ENCODE measurements at regions not wholly inside any gene's neighbourhood (a gene's known extent, or its start where the extent isn't known, plus 50 kb on each side); places are given as distances from the start of the nearest gene placed in this dataset.

DNA sequence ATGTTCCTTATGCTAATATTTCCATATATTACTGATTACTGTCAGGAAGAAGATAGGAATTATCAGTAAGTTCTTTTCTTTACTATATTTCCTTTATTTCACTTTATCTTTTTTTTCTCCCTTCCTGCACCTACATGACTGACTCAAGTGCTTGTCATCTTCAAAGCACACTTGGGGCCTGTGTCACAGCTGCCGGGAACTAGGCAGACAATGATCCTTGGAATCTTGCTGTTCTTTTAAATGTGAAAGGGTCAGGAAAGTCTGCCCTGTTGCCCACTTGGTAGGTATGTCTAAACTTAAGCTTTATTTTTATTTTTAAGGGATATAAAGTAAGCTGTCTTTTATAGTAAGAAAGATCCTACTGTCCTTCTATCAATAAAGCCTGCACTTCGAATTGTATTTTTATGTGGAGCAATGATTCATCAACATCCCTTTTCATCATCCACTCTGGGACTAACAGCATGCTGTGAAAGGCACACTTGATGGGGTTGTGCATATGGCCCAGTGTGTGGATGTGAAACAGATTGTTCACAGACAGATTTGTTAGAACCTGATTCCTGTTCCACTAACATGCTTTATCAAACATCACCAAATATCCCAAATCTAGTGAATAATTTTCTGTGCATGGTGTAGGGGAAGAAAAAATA is 556.9 kb downstream of the DNAJB9 start:
- TF ChIP-seq, protein P1, sequence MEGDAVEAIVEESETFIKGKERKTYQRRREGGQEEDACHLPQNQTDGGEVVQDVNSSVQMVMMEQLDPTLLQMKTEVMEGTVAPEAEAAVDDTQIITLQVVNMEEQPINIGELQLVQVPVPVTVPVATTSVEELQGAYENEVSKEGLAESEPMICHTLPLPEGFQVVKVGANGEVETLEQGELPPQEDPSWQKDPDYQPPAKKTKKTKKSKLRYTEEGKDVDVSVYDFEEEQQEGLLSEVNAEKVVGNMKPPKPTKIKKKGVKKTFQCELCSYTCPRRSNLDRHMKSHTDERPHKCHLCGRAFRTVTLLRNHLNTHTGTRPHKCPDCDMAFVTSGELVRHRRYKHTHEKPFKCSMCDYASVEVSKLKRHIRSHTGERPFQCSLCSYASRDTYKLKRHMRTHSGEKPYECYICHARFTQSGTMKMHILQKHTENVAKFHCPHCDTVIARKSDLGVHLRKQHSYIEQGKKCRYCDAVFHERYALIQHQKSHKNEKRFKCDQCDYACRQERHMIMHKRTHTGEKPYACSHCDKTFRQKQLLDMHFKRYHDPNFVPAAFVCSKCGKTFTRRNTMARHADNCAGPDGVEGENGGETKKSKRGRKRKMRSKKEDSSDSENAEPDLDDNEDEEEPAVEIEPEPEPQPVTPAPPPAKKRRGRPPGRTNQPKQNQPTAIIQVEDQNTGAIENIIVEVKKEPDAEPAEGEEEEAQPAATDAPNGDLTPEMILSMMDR (IDR thresholded peaks at IDR 0.05 in 4 of 5, conservative IDR thresholded peaks at IDR 0.05 in 1 of 5), result no peak
- TF ChIP-seq POLR2A (IDR thresholded peaks at IDR 0.05), result no peak
